CD4-positive, alpha-beta T cell (primary cell): ENCODE measurements at regions not wholly inside any gene's neighbourhood (a gene's known extent, or its start where the extent isn't known, plus 50 kb on each side); places are given as distances from the start of the nearest gene placed in this dataset.

Source experiments
- ATAC-seq: fragments of 200-7000 bp; cut with Tn5 transposase; one replicate; pipeline ENCODE4 v1.10.0; 2022; ENCODE audit warnings: mild to moderate bottlenecking; ENCODE audit not compliant: poor library complexity
- CTCF ChIA-PET: fragments of 350-600 bp; sonication (Branson Sonifier 250); formaldehyde crosslinking; loops from one replicate; lab custom pipeline; 2021; ENCODE audit warnings: antibody characterized with exemption, inconsistent platforms; lab: Charles Lee
- POLR2A ChIA-PET: fragments of 350-600 bp; sonication (Branson Sonifier 250); formaldehyde crosslinking; loops from one replicate; lab custom pipeline; 2021; ENCODE audit warnings: antibody characterized with exemption, inconsistent platforms; lab: Charles Lee
- DNase-seq, 14 experiments: peaks; one replicate each; pipeline ENCODE4 v3.0.0-alpha.2; 2013 to 2020; ENCODE audit warnings: mixed read lengths in 2 of 14
- H3K27ac ChIP-seq, 2 donors: one replicate each; pipeline versions ENCODE4 v1.5.1 to v1.7.0; 2013; ENCODE audit warnings: low read length in 2 of 2, low read depth in 1 of 2, mild to moderate bottlenecking in 1 of 2
- H3K27me3 ChIP-seq, 2 experiments: 1 replicate in 1 of 2; 2 replicates in 1 of 2; pipeline versions ENCODE4 v1.6.1 to v1.7.0; 2013; ENCODE audit warnings: low read length in 2 of 2, control low read depth in 1 of 2, mild to moderate bottlenecking in 1 of 2, moderate library complexity in 1 of 2; ENCODE audit not compliant: insufficient read depth in 2 of 2, control insufficient read depth in 1 of 2
- H3K36me3 ChIP-seq: one replicate; pipeline ENCODE4 v1.6.1; 2013; ENCODE audit warnings: low read length, control low read depth; ENCODE audit not compliant: insufficient read depth
- H3K4me1 ChIP-seq: one replicate; pipeline ENCODE4 v1.6.1; 2013; ENCODE audit warnings: low read length, control low read depth; ENCODE audit not compliant: insufficient read depth
- H3K4me3 ChIP-seq: one replicate; pipeline ENCODE4 v1.5.1; 2013; ENCODE audit warnings: mild to moderate bottlenecking, low read length, moderate library complexity
- H3K9me3 ChIP-seq, 2 experiments: 1 replicate in 1 of 2; 2 replicates in 1 of 2; pipeline versions ENCODE4 v1.6.1 to v1.7.0; 2013; ENCODE audit warnings: low read length in 2 of 2, mild to moderate bottlenecking in 2 of 2, control low read depth in 1 of 2, moderate library complexity in 1 of 2; ENCODE audit not compliant: control insufficient read depth in 1 of 2, insufficient read depth in 1 of 2
- H3K27ac Mint-ChIP-seq: one replicate; pipeline ENCODE4 v1.8.0; 2020; ENCODE audit warnings: mixed read lengths
- H3K27me3 Mint-ChIP-seq: one replicate; pipeline ENCODE4 v1.8.0; 2021; ENCODE audit warnings: mixed read lengths
- H3K36me3 Mint-ChIP-seq: one replicate; pipeline ENCODE4 v1.8.0; 2021; ENCODE audit warnings: low read depth, mixed read lengths
- H3K4me1 Mint-ChIP-seq: one replicate; pipeline ENCODE4 v1.8.0; 2021; ENCODE audit warnings: low read depth, mixed read lengths
- H3K4me3 Mint-ChIP-seq: one replicate; pipeline ENCODE4 v1.8.0; 2020; ENCODE audit warnings: mild to moderate bottlenecking, mixed read lengths
- H3K9me3 Mint-ChIP-seq: one replicate; pipeline ENCODE4 v1.8.0; 2020; ENCODE audit warnings: mixed read lengths
- CTCF ChIP-seq: fragments of 200-600 bp; IDR thresholded peaks from one replicate; pipeline ENCODE4 v1.8.0; 2022; ENCODE audit warnings: antibody characterized with exemption, mild to moderate bottlenecking
- intact Hi-C, 2 experiments: fragments of 100-400 bp; cut with DNase I in 1 of 2; cut with micrococcal nuclease in 1 of 2; formaldehyde crosslinking; loops; one replicate each; pipeline versions ENCODE4 v1.15.1 to v1.9.0; 2023 to 2025; cut with DNase I, micrococcal nuclease

- peaks cover 3 to 4% of the 10 kb centered on the region in 2 experiments for H3K9me3 ChIP-seq
- no peak overlapping the region for H3K4me3 ChIP-seq
- H3K4me1 ChIP-seq = no peaks in the 10 kb centered on the region
- intact Hi-C loops = no loop called here
- Mint-ChIP-seq H3K27ac (no peak overlapping the region), H3K4me3 (no peak overlapping the region), H3K4me1 (no peaks in the 10 kb centered on the region), H3K9me3 (peaks cover 11% of the 10 kb centered on the region), H3K36me3 (no peaks in the 10 kb centered on the region), H3K27me3 (no peaks in the 10 kb centered on the region)
- DNase-seq = no peak
- POLR2A ChIA-PET = no interaction called here
- ATAC-seq = no peak
- CTCF ChIA-PET = no interaction called here
- no peaks in the 10 kb centered on the region for H3K36me3 ChIP-seq
- no peak overlapping the region for H3K27ac ChIP-seq
- no peak for TF ChIP-seq CTCF
- no peaks in the 10 kb centered on the region for H3K27me3 ChIP-seq
Observed at GRCh38 chr9:11144746-11145145, 531.9 kb upstream of the PTPRD start.

GRCh38 chr9:11148189-11148588 lies 535.4 kb upstream of the PTPRD start:
- Mint-ChIP-seq H3K4me1 (no peaks in the 10 kb centered on the region), H3K36me3 (no peaks in the 10 kb centered on the region), H3K27ac (no peak overlapping the region), H3K9me3 (peaks cover 16% of the 10 kb centered on the region), H3K27me3 (no peaks in the 10 kb centered on the region), H3K4me3 (no peak overlapping the region)
- H3K36me3 ChIP-seq = no peaks in the 10 kb centered on the region
- POLR2A ChIA-PET = no interaction called here
- peaks cover 3 to 4% of the 10 kb centered on the region in 2 experiments for H3K9me3 ChIP-seq
- no peaks in the 10 kb centered on the region for H3K27me3 ChIP-seq
- no peaks in the 10 kb centered on the region for H3K4me1 ChIP-seq
- DNase-seq = no peak
- intact Hi-C loops = no loop called here
- H3K4me3 ChIP-seq = no peak overlapping the region
- H3K27ac ChIP-seq = no peak overlapping the region
- ATAC-seq = no peak
- CTCF ChIA-PET = no interaction called here
- TF ChIP-seq CTCF = no peak

GRCh38 chr9:11149065-11149464 lies 536.3 kb upstream of the PTPRD start:
- Mint-ChIP-seq H3K4me1 (no peaks in the 10 kb centered on the region), H3K9me3 (peaks cover 20% of the 10 kb centered on the region), H3K27me3 (no peaks in the 10 kb centered on the region), H3K4me3 (no peak overlapping the region), H3K27ac (no peak overlapping the region), H3K36me3 (no peaks in the 10 kb centered on the region)
- H3K27me3 ChIP-seq = no peaks in the 10 kb centered on the region
- no peak overlapping the region for H3K4me3 ChIP-seq
- no peak for ATAC-seq
- intact Hi-C loops = no loop called here
- CTCF ChIA-PET = no interaction called here
- no peaks in the 10 kb centered on the region for H3K4me1 ChIP-seq
- no peaks in the 10 kb centered on the region for H3K36me3 ChIP-seq
- H3K27ac ChIP-seq = no peak overlapping the region
- no peak for TF ChIP-seq CTCF
- POLR2A ChIA-PET = no interaction called here
- no peak for DNase-seq
- peaks cover 3 to 4% of the 10 kb centered on the region in 2 experiments for H3K9me3 ChIP-seq
